ENCODE measurements at regions not wholly inside any gene's neighbourhood (a gene's known extent, or its start where the extent isn't known, plus 50 kb on each side); places are given as distances from the start of the nearest gene placed in this dataset.

DNA sequence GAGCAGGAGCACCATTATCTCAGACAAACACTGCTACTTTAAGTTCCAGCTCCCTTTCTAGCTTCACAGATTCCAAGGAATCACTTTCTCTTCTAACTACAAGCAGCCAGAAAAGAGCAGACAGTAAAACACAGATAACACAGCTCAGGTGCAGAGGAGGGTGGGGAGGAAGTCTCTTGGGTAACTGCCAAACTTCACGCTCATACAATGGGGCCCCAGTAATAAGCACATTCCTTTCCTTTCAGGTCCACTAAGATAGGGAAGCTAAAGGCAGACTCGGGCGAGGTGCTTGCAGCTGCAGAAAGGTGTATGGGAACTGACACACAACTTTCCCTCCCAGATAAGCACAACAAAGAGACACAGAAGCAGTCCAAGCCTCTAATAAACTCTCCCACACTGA lies 69.2 kb upstream of the OR9G4 start (continued):
- TF ChIP-seq, protein P1, sequence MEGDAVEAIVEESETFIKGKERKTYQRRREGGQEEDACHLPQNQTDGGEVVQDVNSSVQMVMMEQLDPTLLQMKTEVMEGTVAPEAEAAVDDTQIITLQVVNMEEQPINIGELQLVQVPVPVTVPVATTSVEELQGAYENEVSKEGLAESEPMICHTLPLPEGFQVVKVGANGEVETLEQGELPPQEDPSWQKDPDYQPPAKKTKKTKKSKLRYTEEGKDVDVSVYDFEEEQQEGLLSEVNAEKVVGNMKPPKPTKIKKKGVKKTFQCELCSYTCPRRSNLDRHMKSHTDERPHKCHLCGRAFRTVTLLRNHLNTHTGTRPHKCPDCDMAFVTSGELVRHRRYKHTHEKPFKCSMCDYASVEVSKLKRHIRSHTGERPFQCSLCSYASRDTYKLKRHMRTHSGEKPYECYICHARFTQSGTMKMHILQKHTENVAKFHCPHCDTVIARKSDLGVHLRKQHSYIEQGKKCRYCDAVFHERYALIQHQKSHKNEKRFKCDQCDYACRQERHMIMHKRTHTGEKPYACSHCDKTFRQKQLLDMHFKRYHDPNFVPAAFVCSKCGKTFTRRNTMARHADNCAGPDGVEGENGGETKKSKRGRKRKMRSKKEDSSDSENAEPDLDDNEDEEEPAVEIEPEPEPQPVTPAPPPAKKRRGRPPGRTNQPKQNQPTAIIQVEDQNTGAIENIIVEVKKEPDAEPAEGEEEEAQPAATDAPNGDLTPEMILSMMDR (conservative IDR thresholded peaks at IDR 0.05; ENCODE audit: low read depth in 2 of 2) = no peak
- TF ChIP-seq EZH2phosphoT487 (IDR thresholded peaks at IDR 0.05; ENCODE audit: unreplicated experiment) (no peak), STAT1 (IDR thresholded peaks at IDR 0.05; ENCODE audit: unreplicated experiment) (no peak), ZNF114 (CRISPR knock-in tag; IDR thresholded peaks at IDR 0.05) (no peak)
- TF ChIP-seq, protein P2, sequence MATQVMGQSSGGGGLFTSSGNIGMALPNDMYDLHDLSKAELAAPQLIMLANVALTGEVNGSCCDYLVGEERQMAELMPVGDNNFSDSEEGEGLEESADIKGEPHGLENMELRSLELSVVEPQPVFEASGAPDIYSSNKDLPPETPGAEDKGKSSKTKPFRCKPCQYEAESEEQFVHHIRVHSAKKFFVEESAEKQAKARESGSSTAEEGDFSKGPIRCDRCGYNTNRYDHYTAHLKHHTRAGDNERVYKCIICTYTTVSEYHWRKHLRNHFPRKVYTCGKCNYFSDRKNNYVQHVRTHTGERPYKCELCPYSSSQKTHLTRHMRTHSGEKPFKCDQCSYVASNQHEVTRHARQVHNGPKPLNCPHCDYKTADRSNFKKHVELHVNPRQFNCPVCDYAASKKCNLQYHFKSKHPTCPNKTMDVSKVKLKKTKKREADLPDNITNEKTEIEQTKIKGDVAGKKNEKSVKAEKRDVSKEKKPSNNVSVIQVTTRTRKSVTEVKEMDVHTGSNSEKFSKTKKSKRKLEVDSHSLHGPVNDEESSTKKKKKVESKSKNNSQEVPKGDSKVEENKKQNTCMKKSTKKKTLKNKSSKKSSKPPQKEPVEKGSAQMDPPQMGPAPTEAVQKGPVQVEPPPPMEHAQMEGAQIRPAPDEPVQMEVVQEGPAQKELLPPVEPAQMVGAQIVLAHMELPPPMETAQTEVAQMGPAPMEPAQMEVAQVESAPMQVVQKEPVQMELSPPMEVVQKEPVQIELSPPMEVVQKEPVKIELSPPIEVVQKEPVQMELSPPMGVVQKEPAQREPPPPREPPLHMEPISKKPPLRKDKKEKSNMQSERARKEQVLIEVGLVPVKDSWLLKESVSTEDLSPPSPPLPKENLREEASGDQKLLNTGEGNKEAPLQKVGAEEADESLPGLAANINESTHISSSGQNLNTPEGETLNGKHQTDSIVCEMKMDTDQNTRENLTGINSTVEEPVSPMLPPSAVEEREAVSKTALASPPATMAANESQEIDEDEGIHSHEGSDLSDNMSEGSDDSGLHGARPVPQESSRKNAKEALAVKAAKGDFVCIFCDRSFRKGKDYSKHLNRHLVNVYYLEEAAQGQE (IDR thresholded peaks at IDR 0.05; ENCODE audit: unreplicated experiment) = no peak

DNA sequence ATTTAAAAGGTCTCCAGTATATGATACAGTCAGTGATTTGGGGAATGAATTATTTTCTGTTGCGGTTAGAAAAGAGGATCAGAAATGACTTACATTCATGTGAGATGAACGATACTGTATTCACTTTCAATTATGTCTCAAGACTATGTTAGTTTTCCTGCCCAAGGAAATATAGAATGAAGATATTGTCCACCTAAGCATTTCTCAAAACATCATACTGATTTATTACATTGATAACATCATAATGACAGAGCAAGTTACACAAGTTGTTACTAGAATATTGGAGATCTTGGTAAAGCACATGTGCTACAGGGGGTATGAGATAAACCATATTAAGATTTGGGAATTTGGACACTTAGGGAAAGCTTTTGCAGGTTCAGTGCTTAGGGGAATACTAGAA lies 67.8 kb upstream of the OR9G4 start:
- H3K27ac Mint-ChIP-seq = no peak overlapping the region
- H3K9me3 Mint-ChIP-seq = peaks cover 25% of the 10 kb centered on the region
- Histone ChIP-seq H2AFZ (no peak overlapping the region), H3F3A (replicated peaks; ENCODE audit: low read depth) (no peaks in the 10 kb centered on the region), H3K27ac (ENCODE audit: low read depth) (no peak overlapping the region), H3K4me1 (ENCODE audit: insufficient read depth) (no peaks in the 10 kb centered on the region), H3K4me2 (no peak overlapping the region), H3K27me3 (ENCODE audit: insufficient read depth) (no peaks in the 10 kb centered on the region), H3K36me3 (ENCODE audit: insufficient read depth) (no peaks in the 10 kb centered on the region; the same call in 1 of the 2 replicates), H3K4me3 (no peak overlapping the region), H3K9me2 (ENCODE audit: insufficient read depth) (peaks cover 11% of the 10 kb centered on the region; the same call in 1 of the 2 replicates), H4K20me1 (replicated peaks; ENCODE audit: insufficient read depth) (no peaks in the 10 kb centered on the region), H3K79me2 (replicated peaks; ENCODE audit: insufficient read depth) (no peaks in the 10 kb centered on the region)
- no peaks in the 10 kb centered on the region for H3K27me3 Mint-ChIP-seq (ENCODE audit: insufficient read depth, low read depth, poor library complexity)
- no peak overlapping the region for H3K4me3 Mint-ChIP-seq
- no peak for DNase-seq (ENCODE audit: low spot score)
- no peak for ATAC-seq
- H3K36me3 Mint-ChIP-seq (ENCODE audit: low read depth) = peaks cover 8% of the 10 kb centered on the region; the same call in 1 of the 3 replicates
- no peaks in the 10 kb centered on the region for H3K4me1 Mint-ChIP-seq
- TF ChIP-seq EZH2phosphoT487 (IDR thresholded peaks at IDR 0.05; ENCODE audit: unreplicated experiment) = no peak
- TF ChIP-seq, protein P2 (IDR thresholded peaks at IDR 0.05; ENCODE audit: unreplicated experiment) = no peak
- TF ChIP-seq, protein P3, sequence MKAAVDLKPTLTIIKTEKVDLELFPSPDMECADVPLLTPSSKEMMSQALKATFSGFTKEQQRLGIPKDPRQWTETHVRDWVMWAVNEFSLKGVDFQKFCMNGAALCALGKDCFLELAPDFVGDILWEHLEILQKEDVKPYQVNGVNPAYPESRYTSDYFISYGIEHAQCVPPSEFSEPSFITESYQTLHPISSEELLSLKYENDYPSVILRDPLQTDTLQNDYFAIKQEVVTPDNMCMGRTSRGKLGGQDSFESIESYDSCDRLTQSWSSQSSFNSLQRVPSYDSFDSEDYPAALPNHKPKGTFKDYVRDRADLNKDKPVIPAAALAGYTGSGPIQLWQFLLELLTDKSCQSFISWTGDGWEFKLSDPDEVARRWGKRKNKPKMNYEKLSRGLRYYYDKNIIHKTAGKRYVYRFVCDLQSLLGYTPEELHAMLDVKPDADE (IDR thresholded peaks at IDR 0.05) = no peak
- TF ChIP-seq, protein P1 (conservative IDR thresholded peaks at IDR 0.05; ENCODE audit: low read depth in 2 of 2) = no peak
- TF ChIP-seq POLR2AphosphoS5 (IDR thresholded peaks at IDR 0.05; ENCODE audit: low read depth) = no peak
- no peak for TF ChIP-seq STAT1 (IDR thresholded peaks at IDR 0.05; ENCODE audit: unreplicated experiment)
- TF ChIP-seq ZNF331 (CRISPR knock-in tag; IDR thresholded peaks at IDR 0.05; ENCODE audit: low read depth) = no peak

All from GM23338 (cell line).